22Rv1 (cell line): ENCODE measurements at regions not wholly inside any gene's neighbourhood (a gene's known extent, or its start where the extent isn't known, plus 50 kb on each side); places are given as distances from the start of the nearest gene placed in this dataset.

Experiments used
- H3K27ac ChIP-seq: fragments of 450-650 bp; 2 replicates; pipeline ENCODE4 v1.5.1; 2017
- CTCF ChIP-seq: fragments of 450-650 bp; IDR thresholded peaks from 2 replicates; pipeline ENCODE4 v1.5.1; 2017; ENCODE audit warnings: mild to moderate bottlenecking
- ZFX ChIP-seq: fragments of 450-650 bp; IDR thresholded peaks from 2 replicates; pipeline ENCODE4 v1.6.1; 2017; ENCODE audit warnings: antibody characterized with exemption, borderline replicate concordance

DNA sequence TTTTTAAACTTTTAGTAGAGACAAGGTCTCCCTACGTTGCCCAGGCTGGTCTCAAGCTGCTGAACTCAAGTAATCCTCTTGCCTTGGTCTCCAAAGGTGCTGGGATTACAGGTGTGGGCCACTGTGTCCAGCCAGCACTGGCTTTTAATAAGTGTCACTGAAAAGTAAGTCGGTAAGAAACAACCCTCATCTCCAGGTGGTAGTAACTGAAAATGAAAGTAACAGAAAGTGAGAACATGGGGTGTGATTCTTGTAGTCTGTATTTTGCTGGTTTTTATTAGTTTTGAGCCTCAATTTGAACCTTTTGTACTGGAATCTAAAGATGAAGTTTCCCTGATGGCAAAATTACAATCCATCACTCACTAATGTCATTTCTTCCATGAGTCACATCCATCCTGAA, 238.1 kb upstream of the AGA start:
- no peak for TF ChIP-seq CTCF
- no peak for TF ChIP-seq ZFX
- H3K27ac ChIP-seq: no peak overlapping the region

GRCh38 chr4:177681902-177682301, 239.7 kb upstream of the AGA start:
- TF ChIP-seq ZFX: no peak
- TF ChIP-seq CTCF: no peak
- no peak overlapping the region for H3K27ac ChIP-seq

GRCh38 chr4:177687117-177687516, 244.9 kb upstream of the AGA start:
- no peak overlapping the region for H3K27ac ChIP-seq
- TF ChIP-seq ZFX: no peak
- no peak for TF ChIP-seq CTCF

- TF ChIP-seq CTCF (no peak), ZFX (no peak)
- no peak overlapping the region for H3K27ac ChIP-seq
These were observed 250.7 kb upstream of the AGA start for GRCh38 chr4:177692907-177693306.

GRCh38 chr4:177696438-177696966, 254.3 kb upstream of the AGA start:
- no peak overlapping the region for H3K27ac ChIP-seq
- TF ChIP-seq ZFX: no peak
- TF ChIP-seq CTCF: no peak

DNA sequence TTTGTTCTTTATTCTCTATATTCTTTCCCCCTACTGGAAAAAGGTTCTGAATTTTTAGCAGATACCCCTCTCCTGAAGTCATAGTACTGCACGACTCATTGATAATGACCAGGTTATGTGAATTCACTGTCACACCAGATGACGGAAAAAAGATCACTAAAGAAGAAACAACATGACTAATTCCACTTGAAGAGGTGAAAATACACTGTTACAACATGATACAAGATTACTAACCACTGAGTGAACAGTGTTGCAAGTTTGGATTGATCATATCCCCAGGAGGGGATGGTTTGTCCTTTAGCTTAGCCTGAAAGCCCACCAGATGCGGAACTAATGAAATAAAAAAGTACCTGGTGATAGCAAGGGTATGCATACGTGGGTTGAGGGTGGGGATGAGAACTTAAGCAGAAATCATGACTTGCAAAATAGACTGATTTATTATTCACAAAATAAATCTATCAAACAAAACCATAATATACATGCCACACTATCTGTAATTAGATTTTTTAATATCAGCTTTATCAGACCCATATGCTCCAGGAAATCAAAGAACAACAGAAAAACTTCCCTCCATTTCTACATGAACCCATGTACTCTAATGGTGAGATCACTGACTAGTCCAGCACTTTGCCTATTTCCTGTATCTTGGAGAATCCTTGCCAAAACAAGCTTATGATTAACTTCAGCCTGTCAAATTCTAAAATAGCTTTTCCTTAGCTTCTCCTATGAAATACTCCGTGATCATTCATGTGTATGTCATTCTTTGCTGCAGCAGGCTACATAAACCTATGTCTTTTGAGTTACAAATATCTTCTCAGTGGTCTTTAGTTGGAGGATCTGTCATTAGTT, 257.4 kb upstream of the AGA start:
- no peak overlapping the region for H3K27ac ChIP-seq
- no peak for TF ChIP-seq CTCF
- no peak for TF ChIP-seq ZFX

GRCh38 chr4:177706916-177707315, 264.7 kb upstream of the AGA start:
- TF ChIP-seq CTCF (no peak), ZFX (no peak)

More at GRCh38 chr4:177706916-177707315, 264.7 kb upstream of the AGA start:
- H3K27ac ChIP-seq: no peak overlapping the region
